K562 (cell line): ENCODE measurements at regions not wholly inside any gene's neighbourhood (a gene's known extent, or its start where the extent isn't known, plus 50 kb on each side); places are given as distances from the start of the nearest gene placed in this dataset.

ENCODE experiments used
- ESRRA ChIP-seq: fragments of 450-650 bp; IDR thresholded peaks from 2 replicates; pipeline ENCODE4 v1.6.1; 2014; ENCODE audit warnings: low read depth, mild to moderate bottlenecking, moderate library complexity, borderline replicate concordance
- EZH2 ChIP-seq: IDR thresholded peaks from 2 replicates; pipeline ENCODE4 v1.6.1; 2012; ENCODE audit warnings: low read depth, mild to moderate bottlenecking, inconsistent platforms, low read length, borderline replicate concordance
- GTF2F1 ChIP-seq: IDR thresholded peaks from 2 replicates; pipeline ENCODE4 v1.6.1; 2011; ENCODE audit warnings: low read depth, low read length, improper control_type of control experiment
- SIX5 ChIP-seq, 2 experiments: IDR thresholded peaks; 2 replicates each; pipeline ENCODE4 v1.6.1; 2011; ENCODE audit warnings: low read length in 2 of 2, borderline replicate concordance in 1 of 2, low read depth in 1 of 2, mild to moderate bottlenecking in 1 of 2, moderate library complexity in 1 of 2; ENCODE audit not compliant: insufficient read depth in 1 of 2
- STAT5B ChIP-seq: fragments of 250-450 bp; sonication (Bioruptor Pico); IDR thresholded peaks from 2 replicates; pipeline ENCODE4 v1.8.0; 2021; ENCODE audit warnings: mild to moderate bottlenecking, inconsistent platforms
- TAF7 ChIP-seq: fragments of 450-650 bp; IDR thresholded peaks from 2 replicates; pipeline ENCODE4 v1.6.1; 2016; ENCODE audit warnings: missing genetic modification characterization, missing compliant biosample characterization
- TRIM24 ChIP-seq, 2 experiments: fragments of 450-650 bp; IDR thresholded peaks; 2 replicates each; pipeline ENCODE4 v1.6.1; 2016
- ZNF124 ChIP-seq: sonication (generic); formaldehyde crosslinking; IDR thresholded peaks from 2 replicates; pipeline ENCODE4 v1.8.1; 2022; ENCODE audit warnings: missing genetic modification reagents
- ZNF274 ChIP-seq: IDR thresholded peaks from 2 replicates; pipeline ENCODE4 v1.6.1; 2011; ENCODE audit warnings: low read depth, mild to moderate bottlenecking, low read length, moderate library complexity, borderline replicate concordance
- ZNF561 ChIP-seq: fragments of 450-650 bp; formaldehyde crosslinking; conservative IDR thresholded peaks from 2 replicates; pipeline ENCODE4 v1.4.0; 2020; ENCODE audit warnings: mild to moderate bottlenecking, moderate library complexity
- TF ChIP-seq, protein P1 (sequence below): sonication (generic); formaldehyde crosslinking; IDR thresholded peaks from 2 replicates; pipeline ENCODE4 v1.8.0; 2022; ENCODE audit warnings: mild to moderate bottlenecking, missing genetic modification reagents
- TF ChIP-seq, protein P2 (sequence below), 2 experiments: fragments of 200-800 bp in 1 of 2; sonication (Bioruptor generic) in 1 of 2; sonication (generic) in 1 of 2; formaldehyde crosslinking in 1 of 2; IDR thresholded peaks in 1 of 2; conservative IDR thresholded peaks in 1 of 2; 2 replicates each; pipeline versions ENCODE4 v1.5.0 to v1.6.1; 2016 to 2020; ENCODE audit warnings: missing compliant biosample characterization in 1 of 2, missing genetic modification characterization in 1 of 2, missing genetic modification reagents in 1 of 2

DNA sequence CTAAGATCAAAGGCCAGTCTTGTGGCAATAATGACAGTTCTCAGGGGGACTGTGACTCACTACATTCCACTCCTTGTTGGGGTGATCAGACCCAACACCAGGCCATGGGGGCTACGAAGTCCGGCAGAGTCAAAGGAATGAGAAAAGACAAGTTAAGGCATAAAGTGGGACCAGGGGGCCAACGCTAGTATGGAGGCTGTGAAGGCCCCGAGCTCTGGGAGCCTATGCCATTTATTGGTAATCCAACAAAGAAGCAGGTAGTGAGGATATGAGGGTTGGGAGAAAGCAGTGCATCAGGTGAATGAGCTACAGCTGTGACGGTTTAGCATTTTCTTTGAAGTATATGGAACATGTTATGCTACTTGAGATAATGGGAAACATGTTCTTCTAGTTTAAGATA is 104.4 kb upstream of the C2CD4B start:
- TF ChIP-seq TRIM24 (IDR thresholded peaks at IDR 0.05) (no peak), TAF7 (tag) (no peak), STAT5B (CRISPR knock-in tag) (no peak), ZNF561 (CRISPR knock-in tag) (no peak), GTF2F1 (no peak), ZNF124 (CRISPR knock-in tag) (no peak), EZH2 (no peak), ESRRA (no peak), ZNF274 (no peak), SIX5 (IDR thresholded peaks at IDR 0.05; ENCODE audit: borderline replicate concordance in 1 of 2, insufficient read depth in 1 of 2, low read depth in 1 of 2, low read length in 2 of 2) (no peak)
- TF ChIP-seq, protein P1, sequence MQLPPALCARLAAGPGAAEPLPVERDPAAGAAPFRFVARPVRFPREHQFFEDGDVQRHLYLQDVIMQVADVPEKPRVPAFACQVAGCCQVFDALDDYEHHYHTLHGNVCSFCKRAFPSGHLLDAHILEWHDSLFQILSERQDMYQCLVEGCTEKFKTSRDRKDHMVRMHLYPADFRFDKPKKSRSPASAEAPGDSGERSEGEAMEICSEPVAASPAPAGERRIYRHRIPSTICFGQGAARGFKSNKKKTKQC (CRISPR knock-in tag), result no peak
- TF ChIP-seq, protein P2, sequence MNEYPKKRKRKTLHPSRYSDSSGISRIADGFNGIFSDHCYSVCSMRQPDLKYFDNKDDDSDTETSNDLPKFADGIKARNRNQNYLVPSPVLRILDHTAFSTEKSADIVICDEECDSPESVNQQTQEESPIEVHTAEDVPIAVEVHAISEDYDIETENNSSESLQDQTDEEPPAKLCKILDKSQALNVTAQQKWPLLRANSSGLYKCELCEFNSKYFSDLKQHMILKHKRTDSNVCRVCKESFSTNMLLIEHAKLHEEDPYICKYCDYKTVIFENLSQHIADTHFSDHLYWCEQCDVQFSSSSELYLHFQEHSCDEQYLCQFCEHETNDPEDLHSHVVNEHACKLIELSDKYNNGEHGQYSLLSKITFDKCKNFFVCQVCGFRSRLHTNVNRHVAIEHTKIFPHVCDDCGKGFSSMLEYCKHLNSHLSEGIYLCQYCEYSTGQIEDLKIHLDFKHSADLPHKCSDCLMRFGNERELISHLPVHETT (CRISPR knock-in tag; conservative IDR thresholded peaks at IDR 0.05 in 1 of 2, IDR thresholded peaks at IDR 0.05 in 1 of 2), result no peak
